ENCODE measurements at regions not wholly inside any gene's neighbourhood (a gene's known extent, or its start where the extent isn't known, plus 50 kb on each side); places are given as distances from the start of the nearest gene placed in this dataset.
"Not testable (repeated sequence)": the region's sequence is repeated elsewhere in the genome, so short reads cannot be mapped to it uniquely, and the experiment has no call there.

DNA sequence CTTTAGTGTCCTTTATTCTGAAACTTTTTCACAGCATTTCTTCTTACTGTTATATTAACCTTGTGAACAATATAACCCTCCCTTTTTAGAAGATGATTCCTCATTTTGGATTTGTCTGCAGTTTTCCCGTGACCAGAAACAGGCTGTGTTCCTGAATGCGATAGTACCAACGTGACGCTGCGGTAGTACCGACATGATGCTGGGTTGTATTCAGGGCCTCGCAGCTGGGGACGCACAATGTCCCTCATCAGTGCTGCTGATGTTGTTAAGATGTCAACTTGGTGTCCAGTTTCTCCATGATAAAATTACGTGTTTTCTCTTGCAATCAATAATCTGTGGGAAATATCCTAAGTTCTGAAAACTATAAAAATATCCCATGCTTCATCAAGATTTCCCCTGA lies 761.4 kb upstream of the TPTE start:
- TF ChIP-seq POLR2A (IDR thresholded peaks at IDR 0.05): no peak
- TF ChIP-seq, protein P1, sequence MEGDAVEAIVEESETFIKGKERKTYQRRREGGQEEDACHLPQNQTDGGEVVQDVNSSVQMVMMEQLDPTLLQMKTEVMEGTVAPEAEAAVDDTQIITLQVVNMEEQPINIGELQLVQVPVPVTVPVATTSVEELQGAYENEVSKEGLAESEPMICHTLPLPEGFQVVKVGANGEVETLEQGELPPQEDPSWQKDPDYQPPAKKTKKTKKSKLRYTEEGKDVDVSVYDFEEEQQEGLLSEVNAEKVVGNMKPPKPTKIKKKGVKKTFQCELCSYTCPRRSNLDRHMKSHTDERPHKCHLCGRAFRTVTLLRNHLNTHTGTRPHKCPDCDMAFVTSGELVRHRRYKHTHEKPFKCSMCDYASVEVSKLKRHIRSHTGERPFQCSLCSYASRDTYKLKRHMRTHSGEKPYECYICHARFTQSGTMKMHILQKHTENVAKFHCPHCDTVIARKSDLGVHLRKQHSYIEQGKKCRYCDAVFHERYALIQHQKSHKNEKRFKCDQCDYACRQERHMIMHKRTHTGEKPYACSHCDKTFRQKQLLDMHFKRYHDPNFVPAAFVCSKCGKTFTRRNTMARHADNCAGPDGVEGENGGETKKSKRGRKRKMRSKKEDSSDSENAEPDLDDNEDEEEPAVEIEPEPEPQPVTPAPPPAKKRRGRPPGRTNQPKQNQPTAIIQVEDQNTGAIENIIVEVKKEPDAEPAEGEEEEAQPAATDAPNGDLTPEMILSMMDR (IDR thresholded peaks at IDR 0.05): no peak
- 81 to 83% methylated on average over 9 of the region's 9 CpGs for WGBS, 2 donors
- Histone ChIP-seq H3K9me3 (peaks cover 0 to 28% (median 6%) of the 10 kb centered on the region in 3 donors), H3K4me3 (no peak overlapping the region), H3K36me3 (no peaks in the 10 kb centered on the region), H3K27me3 (no peaks in the 10 kb centered on the region), H3K27ac (no peak overlapping the region), H3K4me1 (no peaks in the 10 kb centered on the region)
- intact Hi-C loops (cut with DNase I): no loop called here
- DNase-seq: no peak

DNA sequence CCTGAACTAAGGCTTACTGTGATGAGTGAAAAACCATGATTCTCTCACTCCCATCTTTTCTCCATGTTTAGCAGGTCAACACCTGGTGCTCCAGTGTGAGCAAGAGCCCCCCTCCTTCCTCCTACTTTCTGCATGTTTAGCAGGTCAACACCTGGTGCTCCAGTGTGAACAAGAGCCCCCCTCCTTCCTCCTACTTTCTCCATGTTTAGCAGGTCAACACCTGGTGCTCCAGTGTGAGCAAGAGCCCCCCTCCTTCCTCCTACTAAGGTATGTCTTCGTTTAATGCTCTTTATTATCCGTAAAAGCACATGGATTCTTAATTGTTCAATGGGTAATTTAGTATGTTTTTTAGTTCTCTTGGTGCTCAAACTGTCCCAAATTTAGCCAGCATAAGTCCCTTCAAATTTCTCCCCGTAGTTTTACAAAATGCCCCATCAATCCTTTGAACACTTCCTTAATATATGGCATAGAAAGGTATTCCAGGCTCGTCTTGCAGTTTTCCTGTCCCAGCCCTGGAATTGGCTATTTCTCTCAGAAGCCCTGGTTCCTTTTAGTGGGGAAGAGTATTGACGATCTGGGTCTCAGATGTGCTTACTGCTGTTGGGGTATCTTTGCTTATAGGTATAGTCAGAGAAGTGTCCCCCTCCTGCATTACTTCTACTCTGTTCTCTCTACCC lies 760.8 kb upstream of the TPTE start:
- Histone ChIP-seq H3K9me3 (peaks cover 0 to 24% (median 6%) of the 10 kb centered on the region in 3 donors), H3K27me3 (no peaks in the 10 kb centered on the region), H3K27ac (no peak overlapping the region), H3K36me3 (no peaks in the 10 kb centered on the region), H3K4me1 (no peaks in the 10 kb centered on the region), H3K4me3 (no peak overlapping the region)
- DNase-seq: no peak
- WGBS, 2 donors: 56 to 57% methylated on average over 5 of the region's 5 CpGs
- intact Hi-C loops (cut with DNase I): no loop called here
- TF ChIP-seq POLR2A (IDR thresholded peaks at IDR 0.05): no peak
- TF ChIP-seq, protein P1 (IDR thresholded peaks at IDR 0.05): no peak

DNA sequence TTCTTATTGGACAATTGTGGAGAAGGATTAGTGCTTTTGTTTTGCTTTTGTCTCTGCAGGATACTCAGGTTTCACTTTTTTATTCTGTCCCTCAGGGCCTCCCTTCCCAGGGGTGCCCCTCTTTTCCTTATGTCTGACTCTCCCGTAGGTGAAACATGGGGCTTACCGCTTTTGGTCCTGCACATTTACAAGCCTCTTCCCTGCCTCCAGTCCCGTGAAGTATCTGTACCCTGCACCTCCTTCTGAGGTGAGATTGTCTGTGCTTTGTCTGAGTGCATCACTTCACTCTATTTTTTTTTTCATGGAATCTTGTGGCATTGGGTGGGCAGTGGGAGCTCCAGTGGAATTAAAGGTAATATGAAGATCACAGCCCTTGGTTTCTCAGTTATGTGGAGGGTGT lies 758.1 kb upstream of the TPTE start:
- Histone ChIP-seq H3K4me1 (no peaks in the 10 kb centered on the region), H3K27ac (no peak overlapping the region), H3K9me3 (peaks cover 0 to 35% (median 17%) of the 10 kb centered on the region in 3 donors), H3K4me3 (no peak overlapping the region), H3K27me3 (no peaks in the 10 kb centered on the region), H3K36me3 (no peaks in the 10 kb centered on the region)
- intact Hi-C loops (cut with DNase I): no loop called here
- no peak for DNase-seq
- WGBS, 2 donors: 70 to 78% methylated on average over 3 of the region's 3 CpGs
- TF ChIP-seq, protein P1 (IDR thresholded peaks at IDR 0.05): no peak
- no peak for TF ChIP-seq POLR2A (IDR thresholded peaks at IDR 0.05)

DNA sequence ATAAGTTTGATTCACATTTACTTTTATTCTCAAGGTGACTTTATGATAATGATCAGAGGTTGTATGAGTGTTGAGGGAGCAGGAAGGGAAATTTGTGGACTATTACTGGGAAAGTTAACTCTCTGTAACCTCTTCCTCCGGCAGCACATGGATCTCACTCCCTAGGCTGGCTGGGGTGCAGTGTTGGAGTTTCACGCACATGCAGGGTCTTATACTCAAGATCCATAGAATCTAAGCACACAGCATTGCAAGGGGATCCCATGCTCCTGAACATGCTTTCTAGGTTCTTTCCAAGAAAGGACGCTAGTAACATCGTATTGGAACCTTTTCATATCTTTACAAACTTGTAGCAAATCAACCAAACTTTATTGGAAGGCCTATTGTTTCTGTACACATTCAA lies 757.6 kb upstream of the TPTE start:
- DNase-seq: no peak
- 65 to 71% methylated on average over 4 of the region's 4 CpGs for WGBS, 2 donors
- no peaks in the 10 kb centered on the region for H3K27me3 ChIP-seq
- H3K27ac ChIP-seq: no peak overlapping the region
- H3K9me3 ChIP-seq: peaks cover 0 to 35% (median 15%) of the 10 kb centered on the region in 3 donors
- TF ChIP-seq, protein P1 (IDR thresholded peaks at IDR 0.05): no peak
- TF ChIP-seq POLR2A (IDR thresholded peaks at IDR 0.05): no peak
- H3K4me1 ChIP-seq: no peaks in the 10 kb centered on the region
- H3K36me3 ChIP-seq: no peaks in the 10 kb centered on the region
- intact Hi-C loops (cut with DNase I): no loop called here
- no peak overlapping the region for H3K4me3 ChIP-seq

DNA sequence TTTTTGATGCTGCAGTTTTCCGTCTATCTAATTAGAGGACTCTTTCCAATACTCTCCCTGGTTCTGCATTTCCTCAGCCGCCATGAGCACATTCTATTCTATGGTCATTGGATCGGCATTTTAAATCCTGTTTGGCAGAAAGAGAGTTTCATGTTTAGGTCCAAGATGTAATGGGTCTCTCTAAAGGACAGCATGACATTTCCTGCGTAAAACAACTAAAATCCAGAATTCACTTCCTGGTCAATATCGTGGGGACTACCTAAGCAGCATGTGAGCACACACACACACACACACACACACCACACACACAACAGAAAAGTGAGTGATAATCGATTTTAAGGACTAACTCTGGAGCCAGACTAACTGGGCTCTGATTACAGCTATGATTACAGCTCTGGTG lies 757.1 kb upstream of the TPTE start:
- H3K9me3 ChIP-seq: peaks cover 0 to 37% (median 11%) of the 10 kb centered on the region in 3 donors
- H3K27me3 ChIP-seq; H3K4me3 ChIP-seq; intact Hi-C loops (cut with DNase I); H3K4me1 ChIP-seq; H3K36me3 ChIP-seq; DNase-seq; H3K27ac ChIP-seq: not testable (repeated sequence)
- WGBS, 2 donors: 71 to 74% methylated on average over 6 of the region's 6 CpGs

DNA sequence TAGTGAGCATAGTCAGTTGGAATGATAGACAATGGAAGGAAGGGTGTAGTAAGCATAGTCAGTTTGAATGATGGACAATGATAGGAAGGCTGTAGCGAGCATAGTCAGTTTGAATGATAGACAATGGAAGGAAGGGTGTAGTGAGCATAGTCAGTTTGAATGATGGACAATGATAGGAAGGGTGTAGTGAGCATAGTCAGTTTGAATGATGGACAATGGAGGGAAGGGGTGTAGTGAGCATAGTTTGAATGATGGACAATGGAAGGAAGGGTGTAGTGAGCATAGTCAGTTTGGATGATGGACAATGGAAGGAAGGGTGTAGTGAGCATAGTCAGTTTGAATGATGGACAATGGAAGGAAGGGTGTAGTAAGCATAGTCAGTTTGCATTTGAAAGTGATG lies 755.8 kb upstream of the TPTE start:
- 31 to 42% methylated on average over 1 of the region's 1 CpG for WGBS, 2 donors
- H3K36me3 ChIP-seq; H3K27me3 ChIP-seq; H3K4me3 ChIP-seq; DNase-seq; H3K27ac ChIP-seq; H3K4me1 ChIP-seq; intact Hi-C loops (cut with DNase I): not testable (repeated sequence)
- H3K9me3 ChIP-seq: peaks cover 0 to 47% (median 11%) of the 10 kb centered on the region in 3 donors

DNA sequence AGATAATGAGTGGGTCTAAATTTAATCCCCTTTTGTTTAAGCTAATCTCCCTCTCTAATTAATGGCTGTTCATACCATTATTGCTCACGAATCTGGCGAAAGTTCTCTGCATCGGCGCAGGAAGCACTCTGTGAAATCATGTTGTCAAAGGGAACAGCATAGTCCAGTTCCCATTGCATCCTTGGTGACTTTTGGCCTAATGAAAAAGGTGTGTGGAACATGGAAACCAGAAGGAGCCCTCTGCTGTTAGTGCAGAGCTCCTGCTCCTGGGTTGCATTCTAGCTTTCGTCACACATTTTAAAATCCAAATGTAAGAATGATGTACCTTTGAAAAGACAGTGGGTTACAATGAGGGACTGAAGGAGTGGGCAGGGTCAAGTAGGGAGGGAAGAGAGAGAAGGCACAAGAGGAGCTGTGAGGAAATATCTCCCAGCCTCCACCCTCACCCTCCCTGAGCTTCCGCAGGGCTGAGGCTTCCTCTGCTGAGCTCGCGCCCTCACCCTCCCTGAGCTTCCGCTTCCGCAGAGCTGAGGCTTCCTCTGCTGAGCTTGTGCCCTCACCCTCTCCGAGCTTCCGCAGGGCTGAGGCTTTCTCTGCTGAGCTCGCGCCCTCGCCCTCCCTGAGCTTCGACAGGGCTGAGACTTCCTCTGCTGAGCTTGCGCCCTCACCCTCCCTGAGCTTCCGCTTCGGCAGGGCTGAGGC lies 754.3 kb upstream of the TPTE start:
- H3K27me3 ChIP-seq; H3K27ac ChIP-seq; H3K4me3 ChIP-seq; DNase-seq; intact Hi-C loops (cut with DNase I); H3K36me3 ChIP-seq; H3K4me1 ChIP-seq: not testable (repeated sequence)
- WGBS, 2 donors: 79 to 81% methylated on average over 19 of the region's 19 CpGs
- peaks cover 0 to 55% (median 17%) of the 10 kb centered on the region in 3 donors for H3K9me3 ChIP-seq

Measured in esophagus squamous epithelium (tissue), 5 donors.